ENCODE measurements at regions not wholly inside any gene's neighbourhood (a gene's known extent, or its start where the extent isn't known, plus 50 kb on each side); places are given as distances from the start of the nearest gene placed in this dataset.

DNA sequence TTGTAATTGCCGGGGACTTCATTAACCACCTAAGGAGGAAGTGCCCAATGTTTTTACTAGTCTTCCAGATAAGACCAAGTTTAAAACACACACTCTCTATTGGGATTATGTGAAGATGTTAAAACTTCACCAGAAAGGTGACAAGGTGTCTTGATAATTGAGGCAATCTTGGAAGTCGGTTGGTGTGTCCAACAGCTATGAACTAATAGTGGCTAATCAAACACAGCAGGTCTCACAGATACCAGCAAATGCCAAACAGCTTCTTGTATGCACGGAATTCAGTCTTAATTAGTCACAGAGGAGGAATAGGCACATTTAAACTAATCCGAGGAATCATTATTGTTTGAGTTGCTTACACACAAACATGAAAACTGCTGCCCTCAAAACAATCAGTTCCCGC lies 214.5 kb downstream of the SEC61B start:
- DNase-seq (ENCODE audit: low read depth, low spot score), result no peak

DNA sequence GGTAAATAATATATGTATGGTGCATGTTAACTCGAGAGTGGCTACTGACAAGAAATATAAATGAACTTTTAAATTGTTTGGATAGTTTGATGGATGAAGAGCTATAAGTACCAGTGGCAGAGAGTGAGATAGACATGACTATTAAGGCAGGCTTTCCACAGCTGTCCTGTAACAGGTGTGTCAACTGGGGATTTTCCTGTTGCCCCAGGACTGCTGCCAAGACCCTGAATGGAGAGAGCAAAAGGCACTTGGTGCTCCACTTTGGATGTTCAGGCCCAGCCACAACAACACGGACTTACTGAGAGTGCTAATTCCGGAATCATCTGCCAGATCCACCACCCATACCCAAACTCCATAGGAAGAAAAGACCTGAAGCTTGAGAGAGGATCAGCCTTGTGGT lies 215.1 kb downstream of the SEC61B start:
- no peak for DNase-seq (ENCODE audit: low read depth, low spot score)

DNA sequence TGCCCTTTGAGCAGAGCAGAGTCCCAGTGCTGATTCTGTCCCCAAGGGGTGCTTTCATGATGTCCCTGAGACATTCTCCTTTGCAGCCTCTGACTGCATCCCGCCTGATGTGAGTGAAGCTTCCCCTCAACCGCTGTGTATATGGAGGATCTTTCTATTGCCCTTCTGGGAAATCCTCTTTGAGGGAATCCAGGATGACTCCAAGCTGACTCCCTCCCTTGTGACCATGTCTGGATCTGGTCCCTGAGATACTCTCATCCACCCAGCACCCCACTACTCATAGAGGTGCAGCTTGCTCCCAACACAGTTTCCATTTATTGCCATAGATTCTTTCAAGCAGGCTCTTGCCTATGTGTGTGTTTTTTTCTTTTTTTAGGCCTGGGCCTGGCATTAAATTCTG lies 216.5 kb downstream of the SEC61B start:
- DNase-seq (ENCODE audit: low read depth, low spot score), result no peak

DNA sequence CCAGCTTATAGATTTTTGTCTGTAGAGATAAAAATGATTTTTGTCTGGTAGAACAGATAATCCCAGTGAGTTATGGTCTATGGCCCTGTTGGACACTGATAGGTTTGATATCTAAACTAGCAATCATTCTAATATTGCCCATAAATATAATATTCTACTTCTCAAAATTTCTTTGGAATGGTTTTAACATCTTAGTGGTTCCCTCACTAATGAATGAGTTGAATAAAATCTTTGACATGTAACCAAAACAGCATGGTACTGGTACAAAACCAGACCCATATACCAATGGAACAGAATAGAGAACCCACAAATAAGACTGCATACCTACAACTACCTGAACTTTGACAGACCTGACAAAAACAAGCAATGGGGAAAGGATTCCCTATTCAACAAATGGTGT lies 219.7 kb downstream of the SEC61B start:
- no peak for DNase-seq (ENCODE audit: low read depth, low spot score)

DNA sequence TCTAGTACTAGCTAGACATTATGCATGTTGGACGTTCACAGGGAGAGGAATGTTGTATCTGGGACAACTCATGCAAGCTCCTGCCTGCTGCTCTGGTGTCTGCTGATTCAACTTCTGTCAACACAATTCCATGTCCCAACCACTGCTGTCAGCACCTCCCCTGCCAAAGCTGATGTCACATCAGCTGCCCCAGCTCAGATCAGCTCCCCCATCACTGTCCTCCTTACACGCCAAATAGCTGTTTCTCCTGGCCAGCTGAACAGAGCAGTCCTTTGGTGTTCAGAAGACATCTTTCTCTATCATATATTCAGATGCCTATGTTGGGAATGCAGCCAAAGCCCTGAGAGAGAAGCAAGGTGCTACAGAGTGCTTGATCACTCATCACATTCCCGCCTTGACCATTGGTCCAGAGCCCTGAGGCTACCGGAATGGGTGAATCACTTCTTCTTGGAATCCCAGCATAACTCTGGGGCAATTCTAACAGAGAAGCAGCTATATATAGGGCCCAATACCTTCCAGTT lies 223.3 kb downstream of the SEC61B start:
- no peak for DNase-seq (ENCODE audit: low read depth, low spot score)

DNA sequence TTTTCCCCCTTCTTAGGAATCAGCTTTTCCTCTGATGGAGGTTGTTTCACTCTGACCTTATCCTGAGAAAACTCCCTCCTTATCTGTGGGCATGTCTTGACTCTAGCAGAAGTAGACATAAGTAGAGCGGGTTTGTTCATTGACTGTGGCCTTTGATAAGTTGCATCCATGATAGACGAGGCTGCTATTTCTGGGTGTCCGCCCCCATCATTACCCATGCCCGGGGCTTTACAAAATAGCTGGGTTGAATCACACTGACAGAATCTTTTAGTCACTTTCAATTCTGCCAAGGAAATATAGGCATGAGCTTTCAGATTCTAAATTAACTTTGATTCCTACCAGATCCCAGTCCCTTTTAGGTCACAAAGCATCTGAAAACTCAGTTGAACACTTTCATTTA lies 223.8 kb downstream of the SEC61B start:
- DNase-seq (ENCODE audit: low read depth, low spot score), result no peak

DNA sequence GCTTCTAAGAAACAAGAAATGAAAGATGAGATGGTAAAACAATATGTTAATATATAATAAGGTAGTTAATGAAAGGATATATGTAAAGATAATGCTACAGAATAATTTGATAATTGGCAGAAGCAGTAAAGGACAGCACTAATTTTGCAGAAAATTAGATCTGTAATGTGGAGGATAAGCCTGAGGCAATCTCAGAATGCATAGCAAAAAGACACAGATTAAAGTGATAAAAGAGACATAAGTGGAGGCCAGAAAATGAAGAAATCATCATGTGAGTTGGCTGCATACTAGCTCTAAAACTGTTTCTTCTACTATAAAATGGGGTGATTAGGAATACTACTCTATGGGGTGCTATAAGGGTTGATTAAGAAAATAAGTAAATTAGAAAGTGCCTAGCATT lies 225.9 kb downstream of the SEC61B start:
- no peak for DNase-seq (ENCODE audit: low read depth, low spot score)

DNA sequence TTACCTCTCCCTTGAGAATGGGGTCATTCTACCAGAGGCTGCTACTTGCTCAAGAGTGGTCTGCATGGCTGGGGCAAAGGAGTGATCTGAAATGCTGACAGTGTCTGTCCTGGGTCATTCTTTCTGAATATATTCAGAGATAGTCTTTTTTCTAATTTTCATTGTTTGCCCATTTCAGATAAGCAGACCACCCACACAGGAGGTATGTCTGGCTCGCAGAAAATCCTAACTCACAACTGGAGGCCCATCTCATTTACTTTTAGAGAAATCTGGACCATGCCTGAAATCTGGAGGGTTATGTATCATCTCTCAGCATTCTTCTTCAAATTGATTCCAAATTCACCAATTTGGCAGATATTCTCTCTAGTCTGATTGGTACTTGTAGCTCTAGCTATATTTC lies 227.6 kb downstream of the SEC61B start:
- no peak for DNase-seq (ENCODE audit: low read depth, low spot score)

DNA sequence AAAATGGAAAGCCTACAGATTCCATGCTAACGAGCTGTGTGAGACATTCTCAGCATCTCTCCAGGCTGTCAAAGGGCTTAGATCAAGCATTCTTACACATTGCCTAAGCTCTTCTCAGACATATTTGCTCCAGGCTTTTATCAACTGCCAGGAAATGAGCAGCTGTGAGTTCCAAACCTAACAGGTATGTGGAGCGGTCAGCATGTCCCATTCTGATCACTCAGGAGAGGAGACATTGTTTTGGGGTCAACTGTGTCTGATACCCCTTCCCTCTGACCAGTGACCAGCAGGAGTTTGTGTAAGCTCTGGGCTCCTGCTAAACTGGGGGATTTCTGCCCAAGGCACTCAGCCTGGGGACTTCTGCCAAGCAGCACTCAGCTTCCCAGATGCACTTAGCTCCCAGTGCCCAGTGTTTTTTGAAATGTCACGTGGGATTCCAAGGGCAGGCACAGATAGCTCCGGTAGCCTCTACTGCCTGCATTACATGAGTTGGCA lies 229.1 kb downstream of the SEC61B start:
- DNase-seq (ENCODE audit: low read depth, low spot score), result no peak

DNA sequence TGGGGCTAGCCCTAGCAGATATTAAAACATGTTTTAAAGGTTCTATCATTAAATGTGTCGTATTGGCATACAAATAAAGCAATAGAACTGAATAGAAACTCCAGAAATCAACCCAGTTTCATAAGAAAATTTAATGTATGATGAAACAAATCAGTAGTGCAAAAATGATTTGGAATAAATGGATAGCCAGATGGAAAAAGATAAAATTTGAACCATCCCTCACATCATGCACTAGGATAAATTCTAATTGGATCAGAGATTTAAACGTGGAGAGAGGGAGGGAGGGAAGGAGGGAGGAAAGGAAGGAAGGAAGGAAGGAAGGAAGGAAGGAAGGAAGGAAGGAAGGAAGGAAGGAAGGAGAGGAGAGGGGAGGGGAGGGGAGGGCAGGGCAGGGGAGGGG lies 235.3 kb downstream of the SEC61B start:
- DNase-seq (ENCODE audit: low read depth, low spot score), result no peak

DNA sequence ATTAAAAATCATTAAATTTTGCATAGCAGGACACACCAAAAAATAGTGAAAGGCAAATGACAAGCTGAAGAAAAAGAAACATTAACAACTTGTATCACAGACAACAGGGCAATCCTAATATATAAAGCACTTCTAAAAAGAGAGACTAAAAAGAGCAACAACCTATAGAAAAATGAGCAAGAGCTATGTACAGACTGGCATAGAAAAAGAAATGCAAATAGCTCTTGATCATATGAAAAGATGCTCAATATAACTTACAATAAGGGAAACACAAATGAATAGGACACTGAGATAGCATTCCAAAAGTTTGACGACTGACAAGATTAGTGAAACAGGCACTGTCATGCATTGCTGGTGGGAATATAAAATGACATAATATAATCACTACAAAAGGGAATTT lies 235.9 kb downstream of the SEC61B start:
- DNase-seq (ENCODE audit: low read depth, low spot score), result no peak

DNA sequence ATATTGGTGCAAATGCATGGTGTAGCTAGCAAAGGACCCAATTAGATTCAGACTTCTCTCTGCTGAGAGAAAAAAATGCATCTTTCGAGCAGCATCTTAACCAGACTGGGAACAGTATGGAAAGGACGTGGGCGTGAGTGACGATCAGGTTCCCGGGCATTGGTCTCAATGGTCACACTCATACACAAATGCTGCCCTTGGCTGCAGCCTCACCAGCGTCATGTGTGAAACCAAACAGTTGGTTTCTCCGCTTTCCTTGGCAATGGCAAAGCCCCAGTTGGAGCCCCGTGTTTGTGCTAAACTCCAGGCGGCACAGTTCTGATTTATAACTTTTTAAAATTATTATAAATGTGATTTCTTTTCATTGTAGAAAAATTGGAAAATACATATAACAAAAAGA lies 237.8 kb downstream of the SEC61B start:
- no peak for DNase-seq (ENCODE audit: low read depth, low spot score)

DNA sequence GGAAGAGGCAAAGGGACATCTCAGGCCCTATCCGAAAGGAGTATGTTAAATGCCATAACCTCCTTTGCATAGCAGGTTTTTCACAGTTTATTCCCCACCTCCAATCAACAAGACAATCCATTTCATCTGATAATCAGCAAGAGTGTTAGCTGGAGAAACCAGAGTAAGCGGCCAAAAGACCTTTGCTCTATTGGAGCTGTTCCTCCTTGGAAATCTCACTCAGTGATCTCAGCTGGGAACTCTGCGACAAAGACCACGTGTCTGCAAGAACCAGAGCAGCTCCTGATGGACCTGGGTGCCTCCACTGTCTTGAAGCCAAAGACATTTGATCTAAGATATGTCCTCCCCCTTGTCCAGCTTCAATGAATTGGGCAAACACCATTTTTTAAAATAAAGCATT lies 241.0 kb downstream of the SEC61B start:
- DNase-seq (ENCODE audit: low read depth, low spot score), result no peak

DNA sequence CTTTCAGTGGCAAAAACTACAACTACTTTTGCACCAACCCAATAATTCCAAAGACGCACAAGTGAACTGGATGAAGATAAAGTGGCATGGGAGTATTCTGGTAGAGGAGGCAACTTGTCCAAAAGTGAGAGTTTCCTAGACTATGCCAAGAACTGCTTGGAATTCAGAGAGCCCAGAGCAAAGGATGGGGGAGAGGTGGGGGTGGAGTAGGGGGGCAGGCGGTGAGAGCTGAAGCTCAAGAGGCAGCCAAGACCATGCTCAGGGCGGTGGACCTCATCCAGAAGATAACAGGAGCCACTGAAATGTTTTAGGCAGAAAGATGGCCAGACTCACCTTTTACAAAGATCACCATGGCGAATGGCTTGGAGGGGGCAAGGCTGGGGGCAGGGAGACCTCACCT lies 242.5 kb downstream of the SEC61B start:
- no peak for DNase-seq (ENCODE audit: low read depth, low spot score)

DNA sequence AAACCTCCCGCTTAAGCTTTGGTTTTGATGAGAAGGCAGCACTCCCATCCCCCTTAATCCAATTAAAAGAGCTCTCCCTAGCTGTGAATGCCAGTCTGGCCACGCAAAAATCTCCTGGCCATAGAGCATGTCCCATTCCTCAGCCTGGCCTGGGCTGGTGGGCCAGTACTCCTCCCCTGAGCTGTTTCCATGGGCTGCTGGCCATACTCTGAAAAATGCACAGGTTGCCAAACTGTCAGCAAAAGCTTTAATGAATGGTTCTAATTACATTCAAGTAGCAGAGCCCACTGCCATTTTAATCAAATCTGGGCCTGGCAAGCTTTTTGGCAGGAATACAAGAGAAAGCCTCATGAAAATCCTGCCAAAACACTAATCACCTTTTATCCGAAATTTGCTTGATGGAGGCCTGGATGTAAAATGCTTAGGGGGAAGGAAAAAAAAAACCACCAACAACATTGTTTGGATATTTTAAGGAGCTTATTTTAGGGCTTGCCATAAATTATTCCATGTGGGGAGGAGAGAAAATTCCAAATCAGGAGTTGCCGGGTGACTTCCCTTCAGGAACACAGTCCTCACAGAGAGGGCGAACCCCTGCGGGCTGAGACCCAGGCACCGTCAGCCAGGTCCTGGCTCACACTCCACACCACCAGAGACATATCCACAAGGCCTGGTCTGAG lies 243.3 kb downstream of the SEC61B start:
- DNase-seq (ENCODE audit: low read depth, low spot score), result no peak

DNA sequence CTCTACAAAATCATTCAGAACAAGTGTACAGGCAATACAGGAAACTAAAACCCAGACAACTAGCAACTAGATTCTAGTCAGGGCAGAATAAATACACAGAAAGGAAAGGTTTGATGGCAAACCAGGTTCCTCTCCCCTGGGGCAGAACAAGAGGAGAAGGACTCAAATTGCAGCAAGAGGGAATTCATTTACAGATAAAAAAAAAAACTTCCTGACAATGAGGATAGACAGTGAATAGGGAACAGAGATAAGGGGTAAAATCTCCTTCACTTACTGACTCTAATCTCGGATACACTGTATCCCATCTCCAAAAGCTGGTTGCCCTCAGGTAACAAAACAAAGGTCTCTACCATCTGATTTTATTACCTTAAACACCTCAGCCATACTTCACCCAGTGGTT lies 244.0 kb downstream of the SEC61B start:
- no peak for DNase-seq (ENCODE audit: low read depth, low spot score)

DNA sequence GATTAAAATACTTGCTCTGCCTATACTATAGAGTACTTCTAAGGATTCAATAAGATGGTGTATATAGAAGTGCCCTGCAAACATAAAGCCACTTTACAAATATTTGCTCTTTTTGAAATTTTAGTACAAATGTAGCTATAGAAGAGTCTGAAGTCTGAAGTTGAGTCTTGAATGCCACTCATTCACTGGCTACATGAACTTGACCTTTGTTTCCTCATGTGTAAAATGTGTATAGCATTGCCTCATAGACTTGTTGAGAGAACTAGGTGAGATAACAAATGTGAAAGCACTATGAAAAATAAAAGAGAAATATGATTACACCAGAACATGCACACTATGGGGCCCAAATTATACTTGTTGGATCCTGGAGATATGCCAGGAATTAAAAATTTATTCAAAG lies 244.7 kb downstream of the SEC61B start:
- no peak for DNase-seq (ENCODE audit: low read depth, low spot score)

DNA sequence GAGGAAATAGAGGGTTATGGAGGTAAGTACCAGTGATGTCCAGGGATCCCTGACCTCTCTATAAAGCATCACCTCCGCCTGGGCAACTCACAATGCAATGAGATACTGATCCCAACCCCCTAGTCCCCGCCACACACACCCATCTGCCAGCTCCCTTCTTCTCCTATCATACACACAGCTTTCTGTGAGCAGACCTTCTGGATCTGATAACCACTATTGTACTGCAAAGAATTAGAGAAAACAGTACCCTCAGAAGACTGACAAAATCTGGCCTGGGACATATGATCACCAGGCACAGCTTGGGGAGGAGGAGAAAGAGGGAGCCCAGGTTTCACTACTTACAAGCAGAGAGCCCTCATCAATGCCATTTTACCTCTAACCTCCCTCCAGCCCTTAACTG lies 249.0 kb downstream of the SEC61B start:
- no peak for DNase-seq (ENCODE audit: low read depth, low spot score)

DNA sequence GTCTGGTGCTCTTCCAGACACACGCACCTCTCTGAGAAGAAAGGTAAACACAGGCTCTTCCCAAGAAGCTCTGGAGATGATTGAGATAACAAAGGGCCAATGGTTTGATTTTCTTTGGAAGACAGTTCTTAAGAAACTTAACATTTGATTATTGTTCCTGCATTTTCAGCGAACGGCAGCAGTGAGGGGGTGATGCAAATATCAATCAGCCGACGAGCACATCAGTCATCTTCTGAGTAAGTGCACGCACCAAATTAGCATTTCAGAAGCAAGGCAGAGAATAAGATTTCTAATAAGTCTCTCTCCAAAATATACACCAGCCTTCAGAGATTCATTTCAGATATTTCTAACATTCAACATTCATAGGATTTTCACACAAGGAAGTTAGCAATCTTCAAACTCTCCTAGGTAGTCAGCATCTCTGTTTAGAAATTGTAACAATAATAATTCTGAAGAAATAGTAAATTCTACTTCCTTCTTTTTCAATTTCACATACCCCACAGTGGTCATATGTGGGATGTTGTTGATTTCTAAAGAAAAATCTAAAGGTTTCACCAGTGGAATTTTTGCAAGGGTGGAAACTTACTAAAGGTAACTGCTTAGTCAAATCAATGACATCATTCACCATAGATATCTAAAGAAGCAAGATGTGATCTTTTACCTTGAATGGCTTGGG lies 250.3 kb downstream of the SEC61B start:
- no peak for DNase-seq (ENCODE audit: low read depth, low spot score)

DNA sequence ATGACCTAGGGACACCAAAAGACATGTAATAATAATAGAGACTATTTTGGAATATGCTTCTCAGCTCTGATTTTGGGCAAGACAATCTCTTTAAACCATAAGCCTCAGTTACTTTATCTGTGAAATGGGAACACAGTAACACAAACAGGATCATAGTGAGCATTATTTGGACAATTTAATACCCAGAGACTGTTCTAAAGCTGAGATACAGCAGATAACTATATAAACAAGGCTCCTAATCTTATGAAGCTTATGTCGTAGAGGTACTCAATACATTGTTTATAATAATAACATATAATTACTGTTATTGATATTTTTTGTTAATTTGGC lies 250.8 kb downstream of the SEC61B start:
- no peak for DNase-seq (ENCODE audit: low read depth, low spot score)

DNA sequence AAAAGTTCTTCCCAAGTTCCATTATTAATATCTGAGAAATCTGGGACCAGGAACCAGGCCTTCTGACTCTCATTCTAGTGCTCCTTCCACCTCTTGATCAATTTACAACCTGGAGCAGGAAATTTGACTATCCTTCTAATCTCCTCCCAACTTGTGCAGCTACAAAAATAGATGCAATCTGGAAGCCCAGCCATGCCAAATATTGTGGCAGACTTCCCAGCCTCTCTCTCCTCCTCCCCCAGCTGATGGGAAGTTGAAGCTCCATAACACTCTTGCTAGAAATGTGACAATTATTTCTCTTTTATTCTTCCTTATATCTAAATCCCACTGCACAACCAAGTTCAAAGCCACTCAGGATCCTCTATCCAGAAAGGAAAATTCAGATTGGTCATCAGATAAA lies 252.1 kb downstream of the SEC61B start:
- DNase-seq (ENCODE audit: low read depth, low spot score), result no peak

DNA sequence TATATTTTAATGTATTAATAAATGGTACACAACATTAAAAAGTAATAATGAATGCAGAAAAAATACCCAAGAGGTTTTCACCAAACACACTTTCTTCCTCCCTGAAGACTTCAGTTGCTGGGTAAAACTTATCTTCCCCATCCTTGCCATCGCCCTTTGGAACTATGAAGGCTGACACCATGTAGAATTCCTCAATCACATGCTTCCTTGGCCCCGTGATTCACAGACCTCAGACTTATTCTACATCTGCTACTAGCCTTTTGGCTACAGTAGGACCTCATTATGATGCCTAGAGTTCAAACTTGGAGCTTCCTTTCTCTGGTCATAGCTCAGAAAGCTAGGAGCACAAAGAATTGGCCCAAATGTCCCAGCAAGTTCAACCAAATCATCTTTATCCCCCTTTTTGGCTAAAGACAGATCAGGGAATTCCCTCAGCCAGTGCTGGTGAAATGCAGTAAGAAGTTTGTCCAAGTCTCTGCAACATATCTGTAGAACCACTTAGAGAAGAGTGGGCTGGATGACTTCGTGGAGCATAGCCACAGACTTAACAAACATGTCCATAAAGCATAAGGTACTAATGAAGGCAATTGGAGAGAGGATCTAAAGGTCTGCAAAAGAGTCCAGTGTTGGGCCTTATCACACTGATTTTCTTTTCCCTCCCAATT lies 253.5 kb downstream of the SEC61B start:
- DNase-seq (ENCODE audit: low read depth, low spot score), result no peak

DNA sequence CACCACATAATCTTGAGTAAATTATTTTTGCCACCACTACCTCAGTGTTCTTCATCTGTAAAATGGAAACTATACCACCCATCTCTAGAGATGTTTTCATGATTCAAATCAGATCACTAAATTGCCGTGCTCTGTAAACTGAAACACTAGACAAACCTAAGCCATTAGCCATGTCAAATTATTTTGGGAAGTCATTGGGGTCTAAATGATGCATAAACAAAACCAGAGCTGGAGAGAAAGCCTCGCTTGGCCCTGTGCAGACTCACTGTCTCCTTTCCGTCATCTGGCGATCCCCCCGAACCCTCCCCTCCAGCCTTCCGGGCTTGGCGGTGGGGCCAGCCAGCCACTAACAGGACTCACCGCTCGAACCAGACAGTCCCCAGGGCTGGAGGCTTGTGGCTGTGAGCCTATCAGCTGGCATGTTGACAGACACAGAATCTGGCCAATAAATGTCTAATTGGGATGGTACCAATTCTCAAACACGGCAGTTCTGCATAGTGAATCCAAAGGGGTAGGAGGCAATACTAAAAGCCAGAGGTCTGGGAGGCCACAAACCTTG lies 256.5 kb downstream of the SEC61B start:
- DNase-seq (ENCODE audit: low read depth, low spot score), result no peak
